ENCODE measurements at regions not wholly inside any gene's neighbourhood (a gene's known extent, or its start where the extent isn't known, plus 50 kb on each side); places are given as distances from the start of the nearest gene placed in this dataset.

GRCh38 chr6:170136541-170137175, 154.2 kb downstream of the DLL1 start:
- no peak for DNase-seq (ENCODE audit: low read depth in 2 of 2)

GRCh38 chr6:170135821-170136471, 154.9 kb downstream of the DLL1 start:
- DNase-seq (ENCODE audit: low read depth in 2 of 2), result no peak

GRCh38 chr6:170135461-170135820, 155.4 kb downstream of the DLL1 start:
- no peak for DNase-seq (ENCODE audit: low read depth in 2 of 2)

GRCh38 chr6:170134471-170135440, 156.1 kb downstream of the DLL1 start:
- no peak for DNase-seq (ENCODE audit: low read depth in 2 of 2)

- no peak for DNase-seq (ENCODE audit: low read depth in 2 of 2)
These were observed 156.8 kb downstream of the DLL1 start for GRCh38 chr6:170134031-170134470.

GRCh38 chr6:170132561-170132991, 158.3 kb downstream of the DLL1 start:
- DNase-seq (ENCODE audit: low read depth in 2 of 2), result no peak

- DNase-seq (ENCODE audit: low read depth in 2 of 2), result no peak
These were observed 158.8 kb downstream of the DLL1 start for GRCh38 chr6:170132011-170132521.

- DNase-seq (ENCODE audit: low read depth in 2 of 2), result no peak
These were observed 159.5 kb downstream of the DLL1 start for GRCh38 chr6:170131351-170131750.

- no peak for DNase-seq (ENCODE audit: low read depth in 2 of 2)
These were observed 160.1 kb downstream of the DLL1 start for GRCh38 chr6:170130771-170131241.

- DNase-seq (ENCODE audit: low read depth in 2 of 2), result no peak
These were observed 160.7 kb downstream of the DLL1 start for GRCh38 chr6:170130201-170130621.

- no peak for DNase-seq (ENCODE audit: low read depth in 2 of 2)
These were observed 161.1 kb downstream of the DLL1 start for GRCh38 chr6:170129691-170130171.

GRCh38 chr6:170128811-170129681, 161.8 kb downstream of the DLL1 start:
- DNase-seq (ENCODE audit: low read depth in 2 of 2), result no peak

- DNase-seq (ENCODE audit: low read depth in 2 of 2), result no peak
These were observed 162.5 kb downstream of the DLL1 start for GRCh38 chr6:170128346-170128745.

GRCh38 chr6:170127151-170127550, 163.7 kb downstream of the DLL1 start:
- no peak for DNase-seq (ENCODE audit: low read depth in 2 of 2)

- DNase-seq (ENCODE audit: low read depth in 2 of 2), result no peak
These were observed 165.2 kb downstream of the DLL1 start for GRCh38 chr6:170125456-170126300.

- DNase-seq (ENCODE audit: low read depth in 2 of 2), result no peak
These were observed 166.0 kb downstream of the DLL1 start for GRCh38 chr6:170124836-170125235.

GRCh38 chr6:170124150-170124549, 166.7 kb downstream of the DLL1 start:
- DNase-seq (ENCODE audit: low read depth in 2 of 2), result no peak

GRCh38 chr6:170122651-170123050, 168.2 kb downstream of the DLL1 start:
- no peak for DNase-seq (ENCODE audit: low read depth in 2 of 2)

- no peak for DNase-seq (ENCODE audit: low read depth in 2 of 2)
These were observed 173.5 kb downstream of the DLL1 start for GRCh38 chr6:170117111-170117972.

Data from stimulated activated CD8-positive, alpha-beta memory T cell treated with anti-CD3 and anti-CD28 coated beads, Interleukin-7, amount 100 ng/mL, for 1 hour (primary cell).